ENCODE measurements at regions not wholly inside any gene's neighbourhood (a gene's known extent, or its start where the extent isn't known, plus 50 kb on each side); places are given as distances from the start of the nearest gene placed in this dataset.

DNA sequence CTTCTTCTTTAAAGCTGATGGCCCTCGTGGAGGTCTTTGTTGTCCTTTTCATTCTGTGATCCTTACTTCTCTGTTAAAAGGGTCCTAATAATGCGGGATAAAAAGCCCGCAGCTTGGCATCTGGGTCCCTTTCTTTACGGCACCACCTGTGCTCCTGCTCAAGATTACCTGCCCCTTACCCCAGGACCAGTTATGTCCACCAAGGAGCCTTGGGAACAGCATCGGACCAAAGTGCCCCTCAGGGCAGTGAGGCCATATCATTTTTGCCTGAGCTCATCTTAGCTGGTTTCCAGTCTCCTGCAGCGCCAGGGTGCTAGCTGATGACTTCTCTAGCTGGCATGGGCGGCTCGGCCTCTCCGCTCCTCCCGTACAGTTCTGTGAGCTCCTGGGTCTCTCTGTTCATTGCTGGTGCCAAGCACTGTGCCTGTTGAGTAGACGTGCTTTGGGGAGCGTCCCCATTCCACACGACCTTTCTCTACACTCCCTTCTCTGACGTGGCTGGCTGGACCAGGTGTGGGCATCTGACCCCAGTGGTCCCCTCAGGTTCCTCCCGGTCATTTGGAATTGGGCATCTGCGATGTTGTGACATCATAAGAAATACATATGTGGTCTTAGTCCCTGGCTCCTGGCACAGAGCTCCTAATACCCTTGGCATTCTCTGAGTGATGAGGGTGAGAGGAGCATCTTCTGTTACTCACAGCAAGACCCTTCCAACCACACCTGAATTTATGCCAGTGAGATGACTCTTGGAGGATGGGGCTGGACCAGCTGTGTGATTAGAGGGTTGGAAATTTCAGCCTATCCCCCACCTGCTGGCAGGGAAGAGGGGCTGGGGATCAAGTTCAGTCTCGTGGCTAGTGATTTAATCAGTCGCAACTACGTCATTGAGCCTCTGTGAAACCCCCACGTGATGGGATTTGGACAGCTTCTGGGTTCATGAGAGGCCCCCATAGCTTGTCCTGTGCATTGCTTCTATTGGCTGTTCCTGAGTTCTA, 134.2 kb upstream of the HS6ST1 start:
- no peak for DNase-seq

DNA sequence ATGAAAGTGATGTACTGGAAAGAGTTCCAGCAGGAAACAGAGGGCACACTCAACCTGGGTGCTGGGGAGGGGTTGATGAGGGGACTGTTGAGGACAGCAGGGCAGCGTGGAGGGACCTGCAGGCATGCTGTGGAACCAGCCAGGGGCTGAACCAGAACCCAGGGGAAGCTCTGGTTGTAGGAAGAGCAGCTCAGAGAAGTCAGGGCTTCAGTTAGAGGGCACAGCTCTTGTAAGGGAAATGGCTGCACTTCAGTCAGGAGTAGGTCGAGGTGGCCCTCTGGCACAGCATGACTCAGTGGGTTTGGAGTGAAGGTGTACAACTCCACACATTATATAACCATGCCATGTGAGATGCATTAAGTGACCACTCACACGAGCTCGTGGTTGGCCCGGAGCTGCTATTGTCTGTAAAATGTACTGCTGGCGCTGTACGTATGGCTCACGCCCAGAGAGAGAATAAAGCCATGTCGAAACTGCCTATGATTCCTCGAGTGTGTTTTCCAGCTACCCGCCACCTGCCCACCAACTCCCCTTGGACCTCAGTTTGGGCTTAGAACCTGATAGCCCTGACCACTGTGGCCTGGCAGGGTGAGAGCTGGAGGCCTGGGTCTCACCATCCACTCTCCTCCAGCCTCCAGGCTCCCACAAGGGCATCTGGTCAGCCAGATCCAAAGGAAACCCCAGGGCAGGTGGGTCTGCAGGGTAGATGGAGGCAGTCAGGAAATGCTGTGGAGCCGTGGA, 136.5 kb upstream of the HS6ST1 start:
- DNase-seq, result no peak

DNA sequence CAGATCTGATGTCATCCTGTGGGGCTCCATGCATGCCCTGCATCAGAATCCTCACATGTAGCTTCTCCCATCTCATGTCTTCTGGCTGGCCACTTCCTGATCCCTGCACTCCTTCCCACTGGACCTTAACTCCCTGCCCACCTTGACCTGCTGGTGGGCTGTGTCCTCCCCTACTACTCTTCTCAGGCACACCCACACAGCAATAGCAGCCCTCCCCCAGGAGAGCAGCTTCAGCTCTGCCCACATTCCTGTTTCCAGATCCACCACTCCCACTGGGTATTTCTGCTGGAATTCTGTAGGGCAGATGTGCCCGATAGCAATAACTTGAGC, 137.0 kb upstream of the HS6ST1 start:
- DNase-seq, result no peak

DNA sequence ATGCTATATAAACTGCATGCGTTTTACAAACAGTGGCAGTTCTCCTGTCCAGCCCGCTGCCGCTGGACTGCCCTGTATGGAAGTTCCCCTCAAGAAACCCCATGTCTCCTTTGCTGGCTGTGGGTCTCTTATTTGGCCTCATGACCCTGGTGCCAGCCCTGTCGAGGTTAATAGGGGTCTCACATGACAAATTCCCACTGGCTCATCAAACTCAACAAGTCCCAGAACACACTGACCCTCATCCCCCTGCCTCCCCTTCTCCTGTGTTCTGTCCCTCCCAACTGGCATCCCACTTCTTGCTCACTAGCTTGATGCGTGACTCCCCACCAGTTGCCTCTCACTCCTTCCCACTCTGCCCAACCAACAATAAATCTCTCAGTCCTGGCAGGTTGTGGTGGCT, 137.6 kb upstream of the HS6ST1 start:
- no peak for DNase-seq

DNA sequence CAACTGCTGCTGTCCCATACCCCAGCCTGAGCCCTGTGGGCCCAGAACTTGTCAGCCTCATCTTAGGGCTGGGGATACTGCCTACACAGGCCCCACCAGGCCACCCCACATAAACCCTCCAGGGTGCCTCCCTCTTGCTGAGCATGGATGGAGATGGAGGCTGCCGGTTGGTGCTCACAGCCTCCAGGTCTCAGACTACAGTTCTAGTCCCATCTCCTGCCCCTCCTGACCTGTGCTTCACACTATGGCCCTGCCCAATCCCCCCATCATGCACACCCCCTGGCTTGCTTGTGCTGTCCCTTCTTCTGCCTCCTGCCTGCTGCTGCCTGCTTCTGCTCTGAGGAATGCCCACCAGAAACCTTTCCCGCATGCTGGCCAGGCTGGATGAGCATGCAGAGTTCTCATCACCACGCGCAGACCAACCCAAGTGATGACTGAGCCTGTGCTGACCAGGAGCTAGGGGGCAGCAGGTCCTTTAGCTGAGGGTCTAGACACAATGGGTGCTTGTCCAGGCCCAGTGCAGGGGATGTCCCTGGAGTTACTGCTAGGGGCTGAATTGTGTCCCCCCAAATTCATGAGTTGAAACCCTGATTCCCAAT, 138.4 kb upstream of the HS6ST1 start:
- DNase-seq, result no peak

DNA sequence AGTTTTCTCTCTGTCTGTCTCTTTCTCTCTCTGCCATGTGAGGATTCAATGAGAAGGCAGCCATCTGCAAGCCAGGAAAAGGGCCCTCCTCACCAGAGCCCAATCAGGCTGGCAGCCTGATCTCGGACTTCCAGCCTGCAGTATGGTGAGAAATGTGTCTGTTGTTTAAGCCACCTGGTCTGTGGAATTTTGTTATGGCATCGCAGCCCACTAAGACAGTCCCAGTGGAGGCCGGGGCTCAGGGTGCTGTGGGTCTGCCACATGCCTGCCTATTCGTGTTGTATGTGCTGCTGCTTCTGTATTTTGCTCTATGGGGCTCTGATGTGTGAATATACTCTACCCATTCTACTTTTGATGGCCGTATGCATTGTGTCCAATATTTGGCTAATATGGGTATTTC, 139.0 kb upstream of the HS6ST1 start:
- DNase-seq, result no peak

DNA sequence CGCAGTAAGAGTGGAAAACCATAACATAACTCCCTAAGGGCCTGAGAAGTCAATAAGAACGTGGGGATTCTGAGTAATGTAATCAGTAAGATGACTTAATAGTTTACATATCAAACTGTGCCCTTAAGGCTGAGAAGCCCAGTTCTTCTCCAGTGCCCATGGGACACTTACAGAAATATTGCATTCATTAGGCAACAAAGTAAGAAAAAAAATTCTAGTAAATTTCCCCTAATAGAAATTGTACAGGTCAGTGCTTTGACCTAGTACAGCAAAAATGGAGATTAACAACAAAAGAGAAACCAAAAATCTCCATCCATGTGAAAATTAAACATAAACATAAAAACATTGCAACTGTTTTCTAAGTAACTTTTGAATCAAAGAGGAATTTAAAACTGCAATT, 139.8 kb upstream of the HS6ST1 start:
- DNase-seq, result no peak

DNA sequence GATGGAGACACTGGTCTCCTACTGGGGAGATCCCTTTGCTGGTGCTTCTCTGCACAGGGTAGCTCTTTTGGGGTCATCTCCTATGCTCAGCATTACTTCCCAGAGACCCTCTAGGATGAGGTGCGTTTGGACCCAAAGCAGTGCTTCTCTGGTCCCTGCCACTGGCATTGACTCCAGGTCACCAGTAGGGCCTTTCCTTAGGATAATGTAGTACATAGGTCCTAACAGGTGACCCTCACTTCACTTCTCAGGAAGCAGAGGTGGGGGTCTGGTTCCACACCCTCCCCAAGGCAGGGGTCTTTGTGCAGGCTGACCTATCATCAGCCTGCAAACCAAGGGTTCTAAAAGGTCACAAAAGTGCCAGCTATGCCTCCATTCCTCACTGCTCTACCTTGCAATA, 145.8 kb upstream of the HS6ST1 start:
- no peak for DNase-seq

DNA sequence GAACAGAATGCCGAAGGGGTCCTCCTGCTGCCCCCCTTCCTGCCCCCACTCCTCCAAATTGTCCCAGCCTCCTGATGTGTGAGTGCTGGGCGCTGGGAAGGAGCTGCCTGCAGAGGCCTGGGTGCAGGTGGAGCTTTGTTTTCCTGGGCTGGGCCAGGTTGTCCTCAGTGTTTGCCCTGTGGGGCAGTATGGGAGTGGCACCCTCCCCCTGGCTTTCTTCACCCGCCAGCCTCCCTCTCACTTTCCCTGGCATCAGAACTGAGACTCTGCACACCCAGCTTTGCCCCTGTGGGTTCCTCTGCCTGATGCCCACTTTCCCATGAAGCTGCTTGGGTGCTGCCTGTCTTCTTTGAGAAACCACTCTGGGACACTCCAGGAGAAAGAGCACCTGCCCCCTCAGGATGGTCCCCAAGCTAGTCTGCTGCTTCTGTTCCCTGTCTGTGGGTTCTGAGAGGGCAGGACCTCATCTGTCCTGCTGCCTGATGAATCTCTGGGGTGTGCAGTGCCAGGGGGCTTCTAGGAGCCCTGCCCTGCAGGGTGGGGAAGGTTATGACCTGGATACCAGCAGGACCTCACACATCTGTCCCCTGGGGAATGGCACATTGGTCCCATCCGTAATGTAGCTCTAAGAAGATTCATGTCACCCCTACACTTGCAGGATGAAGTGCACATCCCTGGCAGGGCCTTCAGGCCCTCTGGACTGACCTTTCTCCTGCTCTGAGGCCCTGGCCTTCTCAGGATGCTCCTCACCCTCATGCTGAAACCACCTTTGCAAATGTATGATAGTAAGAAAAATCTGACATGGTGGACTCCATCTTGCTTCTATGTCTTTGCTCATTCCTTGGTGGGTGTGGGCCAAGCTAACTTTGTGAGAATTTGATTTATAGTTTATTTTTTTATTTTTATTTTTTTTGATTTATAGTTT, 146.8 kb upstream of the HS6ST1 start:
- DNase-seq, result no peak

DNA sequence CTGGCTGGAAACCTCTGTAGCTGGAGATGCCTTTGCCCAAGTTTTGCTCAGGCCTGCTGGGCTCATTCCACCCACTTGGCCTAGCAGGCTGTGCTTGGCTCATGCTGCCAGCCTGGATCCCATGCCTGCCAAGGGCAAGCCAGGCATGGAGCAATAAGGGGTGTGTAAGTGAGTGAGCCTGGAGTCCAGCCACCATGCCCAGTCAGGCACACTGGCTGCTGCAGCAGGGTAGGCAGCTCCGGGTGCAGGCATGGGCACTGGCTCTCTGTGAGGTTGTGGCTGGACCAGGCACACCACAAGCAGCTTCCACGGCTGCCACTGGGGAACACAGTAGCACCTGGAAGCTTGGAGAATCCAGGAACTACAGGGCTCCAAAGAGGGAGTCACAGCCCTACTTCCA, 147.7 kb upstream of the HS6ST1 start:
- DNase-seq, result no peak

DNA sequence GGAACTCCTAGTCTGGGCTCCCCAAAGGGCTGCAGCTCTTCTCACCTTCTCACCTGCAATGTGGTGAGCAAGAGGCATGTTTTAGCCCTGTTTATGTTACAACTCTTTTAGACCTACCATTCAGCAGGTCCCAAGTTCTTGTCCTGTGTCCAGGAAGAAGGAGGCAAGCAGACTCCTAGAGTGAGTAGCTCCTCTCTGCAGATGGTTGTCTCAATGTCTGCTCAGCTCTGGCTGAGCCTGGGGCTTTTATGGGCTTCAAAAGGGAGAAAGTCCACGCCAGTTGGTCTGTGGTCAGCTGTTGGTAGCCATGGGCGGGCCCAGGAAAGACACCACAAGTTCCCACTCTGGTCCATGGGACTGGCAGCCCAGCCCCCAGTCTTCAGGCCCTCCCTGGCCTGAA, 148.1 kb upstream of the HS6ST1 start:
- no peak for DNase-seq

DNA sequence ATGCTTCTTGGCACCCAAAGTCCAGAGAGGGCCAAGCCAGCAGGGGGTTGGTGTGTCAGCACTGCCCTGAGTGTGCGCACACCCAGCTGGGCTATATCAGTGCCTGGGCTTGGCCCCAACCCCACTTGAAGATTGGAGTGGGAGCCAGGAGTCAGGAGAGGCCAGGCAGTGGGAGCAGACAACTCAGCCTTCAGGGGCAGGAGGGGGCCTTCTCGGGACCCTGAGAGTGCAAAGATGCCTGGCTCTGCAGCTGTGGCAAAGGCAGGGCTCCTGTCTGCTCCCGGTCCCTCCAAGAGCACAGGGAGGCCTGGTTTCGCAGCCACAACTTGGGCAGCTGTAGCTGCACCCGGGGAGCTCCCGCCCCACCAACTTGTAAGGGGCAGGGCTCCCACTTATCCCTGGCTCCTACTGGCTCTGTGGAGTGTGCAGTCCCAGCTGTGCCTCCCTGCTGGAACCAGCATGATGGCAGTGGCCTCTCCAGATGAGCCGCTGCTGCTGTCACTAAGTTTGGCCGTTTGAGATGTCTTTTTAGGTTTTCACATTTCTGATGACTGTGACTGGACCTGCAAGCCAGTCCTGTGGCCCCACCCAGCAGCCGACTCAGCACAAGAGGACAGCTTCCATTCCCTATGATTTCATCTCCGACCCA, 148.8 kb upstream of the HS6ST1 start:
- DNase-seq, result no peak

DNA sequence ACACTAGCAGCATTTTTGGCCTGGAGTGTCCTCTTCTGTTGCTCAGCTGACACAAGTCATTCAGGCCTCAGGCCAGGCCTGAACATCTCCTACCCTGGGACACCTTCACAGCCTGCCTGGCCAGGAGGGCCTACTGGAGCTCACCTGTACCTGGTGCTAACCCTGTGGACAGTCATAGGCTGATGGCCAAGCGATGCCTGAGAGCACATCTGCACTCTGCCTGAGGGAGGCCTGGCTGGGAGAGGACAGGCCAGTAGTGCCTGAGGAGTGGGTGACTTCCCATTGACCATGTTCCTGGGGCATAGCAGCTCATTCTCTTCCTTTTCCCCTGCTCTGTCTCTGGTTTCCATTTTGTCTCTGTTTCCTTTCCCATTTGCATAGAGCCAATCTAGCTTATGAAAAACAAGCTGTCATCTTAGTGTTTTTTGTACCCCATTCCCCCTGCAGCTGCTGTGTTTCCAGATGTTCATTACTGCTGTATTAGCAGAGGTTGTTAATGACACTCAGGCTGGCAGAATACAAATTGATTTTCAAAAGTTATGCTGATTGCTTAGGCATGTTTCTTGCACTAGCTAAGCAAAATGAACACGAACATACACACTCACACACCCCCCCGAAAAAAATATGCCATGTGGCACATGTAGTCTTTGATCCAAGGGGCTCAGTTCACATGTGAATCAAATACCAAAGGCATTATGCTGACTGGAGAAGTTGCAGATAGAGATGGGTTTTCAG, 149.7 kb upstream of the HS6ST1 start:
- DNase-seq, result no peak

DNA sequence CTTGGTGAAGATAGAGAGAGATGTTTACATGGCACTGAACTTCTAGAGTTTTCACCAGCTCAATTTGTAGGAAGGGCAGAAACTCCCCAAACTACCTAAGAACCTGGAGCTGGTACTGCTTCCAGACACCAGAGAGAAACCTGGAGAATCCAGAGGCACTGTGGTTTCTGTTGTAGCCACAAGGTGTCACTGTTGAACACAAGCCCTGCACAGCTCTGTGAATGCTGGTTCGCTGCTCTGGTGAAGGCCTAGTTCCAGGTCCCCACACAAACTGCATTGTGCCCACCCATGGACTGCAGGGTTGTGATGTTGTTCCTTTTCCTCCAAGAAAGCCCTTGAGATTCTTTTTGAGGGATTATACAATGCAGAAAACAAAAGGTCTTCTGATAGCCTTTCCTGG, 150.5 kb upstream of the HS6ST1 start:
- no peak for DNase-seq

DNA sequence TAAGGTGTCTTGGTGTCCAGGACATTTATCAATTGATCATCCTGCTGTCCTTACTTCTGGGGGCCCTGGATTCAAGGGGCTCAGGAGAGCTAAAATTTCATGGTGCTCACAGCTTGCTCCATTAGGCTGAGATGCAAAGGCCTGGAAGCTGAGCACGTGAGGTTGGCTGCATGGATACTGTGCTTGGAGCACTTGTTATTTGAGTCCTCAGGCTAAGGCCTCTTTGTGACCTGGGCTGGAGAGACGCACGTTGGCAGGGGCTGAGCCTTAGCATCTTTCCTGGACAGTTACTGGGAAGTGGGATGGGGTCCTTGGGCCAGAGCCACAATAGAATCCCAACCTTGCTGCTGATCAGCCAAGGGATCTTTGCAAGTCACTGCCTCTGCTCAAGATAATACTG, 151.2 kb upstream of the HS6ST1 start:
- no peak for DNase-seq

DNA sequence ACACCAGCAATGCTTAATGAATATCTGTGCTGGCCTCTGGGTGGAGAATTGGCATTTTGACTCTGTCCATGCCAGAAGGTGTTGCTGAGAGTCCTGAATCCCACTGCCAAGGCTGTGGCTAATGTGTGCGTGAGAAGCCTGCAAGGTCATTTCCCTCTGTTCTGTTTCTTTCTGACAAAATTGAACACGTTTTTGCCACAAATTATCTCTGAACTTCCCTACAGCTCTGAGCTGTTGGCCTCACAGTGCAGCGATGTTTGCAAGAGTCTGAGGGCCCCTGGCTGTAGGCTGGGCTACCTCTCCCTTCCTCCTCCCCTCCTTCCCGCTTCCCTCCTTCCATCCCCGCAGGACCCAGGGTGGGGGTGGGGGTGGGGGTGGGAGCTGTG, 154.1 kb upstream of the HS6ST1 start:
- no peak for DNase-seq

DNA sequence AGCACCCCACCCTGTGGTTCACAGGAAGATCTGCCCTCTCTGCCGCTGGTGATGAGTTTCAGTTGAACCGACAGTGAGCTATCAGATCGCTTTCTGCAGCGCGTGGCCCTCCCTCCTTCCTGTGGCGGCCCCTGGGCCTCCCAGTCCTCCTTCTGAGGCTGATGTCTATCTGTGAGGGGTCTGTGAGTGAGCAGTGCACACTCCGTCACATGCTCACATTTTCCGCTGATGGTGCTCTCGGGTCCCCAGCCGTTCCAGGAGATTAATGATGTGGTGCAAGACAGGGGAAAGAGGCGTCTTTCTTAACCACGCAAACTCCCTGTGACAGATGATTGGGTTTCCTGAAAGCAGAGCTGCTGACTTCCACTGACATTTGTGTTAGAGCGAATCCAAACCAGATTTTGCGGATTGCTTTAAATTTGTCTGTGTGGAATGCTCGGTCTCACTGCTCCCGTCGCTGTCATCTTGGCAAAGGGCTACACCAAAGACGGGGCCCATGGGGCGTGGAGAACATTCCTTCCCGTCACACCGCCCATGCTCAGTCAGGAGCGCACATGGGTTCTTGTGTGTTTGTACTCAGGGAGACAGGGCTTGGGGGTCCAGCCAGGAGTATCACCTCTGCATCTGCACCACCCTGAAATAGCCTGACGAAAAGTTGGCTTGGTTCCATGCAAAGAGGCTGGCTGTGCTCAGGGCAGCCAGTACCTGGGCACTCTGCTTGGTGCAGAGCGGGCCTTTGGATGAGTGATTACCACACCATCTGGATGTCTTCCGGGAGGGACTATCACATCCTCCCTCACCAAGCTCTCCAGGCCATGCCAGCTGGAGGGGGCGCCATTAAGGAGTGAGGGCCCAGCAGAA, 154.7 kb upstream of the HS6ST1 start:
- DNase-seq, result no peak

DNA sequence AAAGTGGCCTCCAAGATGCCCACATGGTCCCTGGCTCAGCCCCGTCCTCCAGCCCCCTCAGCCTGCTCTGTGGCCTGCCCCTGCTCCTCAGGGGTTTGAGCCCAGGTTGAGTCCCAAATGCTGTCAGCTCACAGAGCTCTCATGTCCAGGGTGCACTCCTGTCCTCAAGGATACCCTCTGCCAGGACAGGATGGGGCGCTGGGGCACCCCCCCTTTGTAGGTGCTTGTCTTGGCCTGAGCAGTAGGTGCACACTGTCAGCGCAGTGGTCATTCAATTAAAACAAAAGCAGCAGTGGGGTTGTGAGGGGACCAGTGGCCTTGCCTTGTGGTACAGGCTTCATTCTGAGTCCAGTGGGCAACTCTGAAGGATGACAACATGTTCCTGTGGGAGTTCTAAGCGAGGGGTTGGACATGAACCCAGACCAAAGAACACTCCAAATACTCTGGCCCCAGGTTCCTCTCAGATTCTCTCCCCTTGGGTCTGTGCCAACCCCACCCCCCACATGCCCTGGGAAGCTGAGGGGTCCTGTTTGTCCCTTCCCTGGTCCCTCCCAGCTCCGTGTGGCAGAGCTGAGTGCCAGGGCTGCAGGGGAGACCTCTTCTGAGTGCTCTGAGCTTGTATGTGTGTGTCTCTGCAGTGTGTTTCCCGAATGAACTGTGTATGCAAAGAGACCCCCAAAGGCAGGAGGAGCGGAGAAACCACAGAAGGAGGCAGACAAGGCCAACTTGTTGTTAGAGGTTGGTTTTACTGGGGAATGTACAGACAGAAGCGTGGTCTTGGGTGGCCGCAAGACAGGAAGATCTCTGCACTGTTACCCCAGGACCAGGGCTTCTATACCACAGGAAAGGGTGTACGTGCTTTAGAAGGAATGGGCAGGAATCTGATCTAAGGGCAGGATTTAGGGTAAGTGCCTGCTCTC, 155.6 kb upstream of the HS6ST1 start:
- DNase-seq, result no peak

DNA sequence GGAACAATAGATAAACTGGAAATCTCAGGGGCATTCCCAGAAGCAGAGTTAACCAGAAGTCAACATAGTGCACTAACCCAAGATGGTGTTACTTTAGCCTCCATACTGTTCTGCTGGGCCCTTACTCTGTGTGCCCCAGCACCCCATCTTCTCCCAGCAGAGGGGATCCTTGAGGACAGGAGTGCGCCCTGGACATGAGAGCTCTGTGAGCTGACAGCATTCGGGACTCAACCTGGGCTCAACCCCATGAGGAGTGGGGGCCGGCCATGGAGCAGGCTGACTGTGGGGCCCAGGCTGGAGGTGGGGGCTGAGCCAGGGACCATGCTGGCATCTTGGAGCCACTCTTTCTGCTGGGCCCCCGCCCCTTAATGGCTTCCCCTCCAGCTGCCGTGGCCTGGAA, 156.3 kb upstream of the HS6ST1 start:
- no peak for DNase-seq

Measured in DMS153 (cell line).